HL-60 (cell line): ENCODE measurements at regions not wholly inside any gene's neighbourhood (a gene's known extent, or its start where the extent isn't known, plus 50 kb on each side); places are given as distances from the start of the nearest gene placed in this dataset.

Source experiments
- DNase-seq, 2 experiments: peaks; one replicate each; pipeline ENCODE4 v3.0.0-alpha.2; 2010 to 2020; ENCODE audit warnings: low read depth in 1 of 2, low spot score in 1 of 2
- H3K27ac ChIP-seq: fragments of 250-450 bp; sonication (Bioruptor Pico); replicated peaks from 2 replicates; pipeline ENCODE4 v1.5.1; 2020; ENCODE audit warnings: mild to moderate bottlenecking, moderate library complexity
- H3K27me3 ChIP-seq: fragments of 250-450 bp; sonication (Bioruptor Pico); 2 replicates; pipeline ENCODE4 v1.5.1; 2021; ENCODE audit warnings: mild to moderate bottlenecking, moderate library complexity; ENCODE audit not compliant: insufficient read depth, poor library complexity, severe bottlenecking
- H3K4me3 ChIP-seq: replicated peaks from 2 replicates; pipeline ENCODE4 v1.5.1; 2011; ENCODE audit warnings: mild to moderate bottlenecking, control low read depth, low read length; ENCODE audit not compliant: insufficient read depth
- CTCF ChIP-seq: IDR thresholded peaks from one replicate; pipeline ENCODE4 v1.5.1; 2011; ENCODE audit warnings: low read length, control low read depth, inconsistent platforms; ENCODE audit not compliant: insufficient read depth
- GABPA ChIP-seq: IDR thresholded peaks from 2 replicates; pipeline ENCODE4 v1.6.1; 2012; ENCODE audit warnings: low read depth
- POLR2AphosphoS5 ChIP-seq: IDR thresholded peaks from 2 replicates; pipeline ENCODE4 v1.6.1; 2012; ENCODE audit warnings: low read depth
- REST ChIP-seq: IDR thresholded peaks from 2 replicates; pipeline ENCODE4 v1.6.1; 2012; ENCODE audit warnings: low read depth; ENCODE audit not compliant: insufficient replicate concordance
- SPI1 ChIP-seq: IDR thresholded peaks from 2 replicates; pipeline ENCODE4 v1.6.1; 2012; ENCODE audit warnings: low read depth, mild to moderate bottlenecking, borderline replicate concordance

- Histone ChIP-seq H3K4me3 (no peak overlapping the region), H3K27me3 (no peaks in the 10 kb centered on the region), H3K27ac (no peak overlapping the region)
- DNase-seq: no peak
- TF ChIP-seq REST: no peak
- no peak for TF ChIP-seq POLR2AphosphoS5
- TF ChIP-seq SPI1: no peak
- TF ChIP-seq CTCF: no peak
- no peak for TF ChIP-seq GABPA
Observed at GRCh38 chr5:65068410-65068809, 299.7 kb downstream of the CWC27 start.

DNA sequence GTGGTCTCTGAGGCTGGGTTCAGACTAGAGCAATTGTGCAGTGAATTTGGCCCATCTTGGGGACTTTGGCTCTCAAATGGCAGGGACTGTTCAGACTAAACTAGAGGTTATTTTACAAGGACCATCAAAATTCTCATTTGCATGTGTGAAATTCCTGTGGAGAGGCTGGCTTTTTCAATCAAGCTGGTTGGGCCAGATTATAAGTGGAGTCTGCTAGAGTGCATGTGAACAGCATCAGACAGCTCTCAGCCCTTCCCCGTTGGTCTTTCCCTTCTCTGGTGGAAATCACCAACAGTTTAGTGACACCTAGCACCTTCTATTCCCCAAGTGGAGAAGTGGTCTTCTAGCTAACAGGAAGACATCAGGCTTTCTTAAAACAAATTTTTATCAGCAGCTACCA is 301.3 kb downstream of the CWC27 start:
- no peak for TF ChIP-seq REST
- no peak for TF ChIP-seq CTCF
- no peak for TF ChIP-seq GABPA
- no peak for TF ChIP-seq SPI1
- TF ChIP-seq POLR2AphosphoS5: no peak
- DNase-seq: no peak
- H3K27ac ChIP-seq: no peak overlapping the region

GRCh38 chr5:65072850-65073249 is 304.1 kb downstream of the CWC27 start:
- H3K4me3 ChIP-seq: no peak overlapping the region
- no peak for TF ChIP-seq POLR2AphosphoS5
- TF ChIP-seq CTCF: no peak
- no peak for TF ChIP-seq GABPA
- no peak for TF ChIP-seq SPI1
- DNase-seq: no peak
- H3K27me3 ChIP-seq: no peaks in the 10 kb centered on the region
- no peak overlapping the region for H3K27ac ChIP-seq

More for the DNA sequence above, 301.3 kb downstream of the CWC27 start:
- Histone ChIP-seq H3K4me3 (no peak overlapping the region), H3K27me3 (no peaks in the 10 kb centered on the region)

GRCh38 chr5:65073250-65073661 is 304.5 kb downstream of the CWC27 start:
- no peak for DNase-seq
- H3K27ac ChIP-seq: no peak overlapping the region

More at GRCh38 chr5:65073250-65073661, 304.5 kb downstream of the CWC27 start:
- no peaks in the 10 kb centered on the region for H3K27me3 ChIP-seq
- TF ChIP-seq CTCF (no peak), GABPA (no peak), REST (no peak), SPI1 (no peak), POLR2AphosphoS5 (no peak)
- H3K4me3 ChIP-seq: no peak overlapping the region
